ENCODE measurements at regions not wholly inside any gene's neighbourhood (a gene's known extent, or its start where the extent isn't known, plus 50 kb on each side); places are given as distances from the start of the nearest gene placed in this dataset.

DNA sequence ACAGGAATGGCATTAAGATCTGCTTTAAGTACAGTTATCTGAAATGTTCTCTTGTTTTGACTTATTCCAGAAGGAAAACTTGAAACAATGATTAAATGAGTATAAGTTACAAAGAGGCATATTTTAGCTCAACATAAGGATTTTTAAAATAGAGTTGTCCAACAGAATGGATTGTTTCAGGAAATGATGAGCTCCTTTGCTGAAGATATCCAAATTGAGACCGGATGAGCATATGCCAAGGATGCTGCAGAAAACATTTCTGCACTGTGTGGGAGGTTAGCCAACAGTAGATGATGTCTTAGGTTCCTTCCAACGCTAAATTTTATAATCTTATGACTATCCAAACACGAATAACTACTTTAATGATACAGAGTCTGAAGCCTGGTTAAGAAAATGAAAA lies 226.5 kb upstream of the NANOGP8 start:
- TF ChIP-seq, protein P1, sequence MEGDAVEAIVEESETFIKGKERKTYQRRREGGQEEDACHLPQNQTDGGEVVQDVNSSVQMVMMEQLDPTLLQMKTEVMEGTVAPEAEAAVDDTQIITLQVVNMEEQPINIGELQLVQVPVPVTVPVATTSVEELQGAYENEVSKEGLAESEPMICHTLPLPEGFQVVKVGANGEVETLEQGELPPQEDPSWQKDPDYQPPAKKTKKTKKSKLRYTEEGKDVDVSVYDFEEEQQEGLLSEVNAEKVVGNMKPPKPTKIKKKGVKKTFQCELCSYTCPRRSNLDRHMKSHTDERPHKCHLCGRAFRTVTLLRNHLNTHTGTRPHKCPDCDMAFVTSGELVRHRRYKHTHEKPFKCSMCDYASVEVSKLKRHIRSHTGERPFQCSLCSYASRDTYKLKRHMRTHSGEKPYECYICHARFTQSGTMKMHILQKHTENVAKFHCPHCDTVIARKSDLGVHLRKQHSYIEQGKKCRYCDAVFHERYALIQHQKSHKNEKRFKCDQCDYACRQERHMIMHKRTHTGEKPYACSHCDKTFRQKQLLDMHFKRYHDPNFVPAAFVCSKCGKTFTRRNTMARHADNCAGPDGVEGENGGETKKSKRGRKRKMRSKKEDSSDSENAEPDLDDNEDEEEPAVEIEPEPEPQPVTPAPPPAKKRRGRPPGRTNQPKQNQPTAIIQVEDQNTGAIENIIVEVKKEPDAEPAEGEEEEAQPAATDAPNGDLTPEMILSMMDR (IDR thresholded peaks at IDR 0.05; ENCODE audit: borderline replicate concordance, extremely low read depth, low read length, poor library complexity, severe bottlenecking) = no peak
- no peak for TF ChIP-seq EZH2 (IDR thresholded peaks at IDR 0.05; ENCODE audit: borderline replicate concordance, low read depth, low read length, severe bottlenecking)
